PC-9 (cell line): ENCODE measurements at regions not wholly inside any gene's neighbourhood (a gene's known extent, or its start where the extent isn't known, plus 50 kb on each side); places are given as distances from the start of the nearest gene placed in this dataset.

Source experiments
- BruUV-seq: library from RNA; stranded (reverse); fragments of 400-500 nt; replicated peaks from 2 replicates; lab custom pipeline; 2021; lab: Mats Ljungman, UMichigan
- CTCF ChIA-PET: fragments of 300-600 bp; sonication (Branson Sonifier 250); formaldehyde crosslinking; loops from one replicate; lab custom pipeline; 2022; ENCODE audit warnings: antibody characterized with exemption; lab: Charles Lee
- POLR2A ChIA-PET: fragments of 300-600 bp; sonication (Branson Sonifier 250); formaldehyde crosslinking; loops from one replicate; lab custom pipeline; 2022; ENCODE audit warnings: antibody characterized with exemption; ENCODE audit not compliant: unreplicated experiment; lab: Charles Lee
- DNase-seq, 2 experiments: peaks; one replicate each; pipeline versions ENCODE4 v3.0.0 to v3.0.0-alpha.2; 2015 to 2022; ENCODE audit warnings: mixed read lengths in 1 of 2
- H2AFZ ChIP-seq: fragments of 200-600 bp; sonication (generic); 2 replicates; pipeline ENCODE4 v1.8.1; 2017; ENCODE audit warnings: antibody characterized with exemption
- H3F3A ChIP-seq: fragments of 200-600 bp; sonication (generic); 2 replicates; pipeline ENCODE4 v1.8.1; 2017; ENCODE audit warnings: antibody characterized with exemption, mild to moderate bottlenecking, low read depth; ENCODE audit not compliant: insufficient read depth
- H3K27ac ChIP-seq: fragments of 200-600 bp; sonication (generic); 2 replicates; pipeline ENCODE4 v1.6.1; 2016; ENCODE audit warnings: mixed run types
- H3K27me3 ChIP-seq: fragments of 200-600 bp; sonication (generic); 2 replicates; pipeline ENCODE4 v1.6.1; 2016; ENCODE audit warnings: low read depth, mixed run types; ENCODE audit not compliant: insufficient read depth
- H3K36me3 ChIP-seq: fragments of 200-600 bp; sonication (generic); 2 replicates; pipeline ENCODE4 v1.6.1; 2016; ENCODE audit warnings: low read depth, mixed run types
- H3K4me1 ChIP-seq: fragments of 200-600 bp; sonication (generic); replicated peaks from 2 replicates; pipeline ENCODE4 v1.6.1; 2016; ENCODE audit warnings: mixed run types; ENCODE audit not compliant: insufficient read depth
- H3K4me2 ChIP-seq: fragments of 200-600 bp; sonication (generic); 2 replicates; pipeline ENCODE4 v1.6.1; 2017; ENCODE audit warnings: mixed run types
- H3K4me3 ChIP-seq: fragments of 200-600 bp; sonication (generic); 2 replicates; pipeline ENCODE4 v1.6.1; 2016; ENCODE audit warnings: mixed run types
- H3K79me2 ChIP-seq: fragments of 200-600 bp; sonication (generic); 2 replicates; pipeline ENCODE4 v1.6.1; 2017; ENCODE audit warnings: low read depth, mixed run types
- H3K9me2 ChIP-seq: fragments of 200-600 bp; sonication (generic); 2 replicates; pipeline ENCODE4 v1.8.1; 2017; ENCODE audit warnings: mild to moderate bottlenecking; ENCODE audit not compliant: insufficient read depth
- H3K9me3 ChIP-seq: fragments of 200-600 bp; sonication (generic); 2 replicates; pipeline ENCODE4 v1.8.1; 2016; ENCODE audit warnings: low read depth; ENCODE audit not compliant: insufficient read depth
- H4K20me1 ChIP-seq: fragments of 200-600 bp; sonication (generic); 2 replicates; pipeline ENCODE4 v1.8.1; 2017; ENCODE audit not compliant: insufficient read depth
- EZH2 ChIP-seq: fragments of 200-600 bp; sonication (generic); IDR thresholded peaks from 2 replicates; pipeline ENCODE4 v1.8.0; 2017; ENCODE audit warnings: antibody characterized with exemption, low read depth
- intact Hi-C: fragments of 100-400 bp; cut with micrococcal nuclease; formaldehyde crosslinking; loops from one replicate; pipeline ENCODE4 v1.10.0; 2022; ENCODE audit not compliant: unreplicated experiment
- TF ChIP-seq, protein P1 (sequence below): fragments of 200-600 bp; sonication (generic); conservative IDR thresholded peaks from 2 replicates; pipeline ENCODE4 v1.6.1; 2017; ENCODE audit warnings: mixed run types, antibody characterized with exemption, mild to moderate bottlenecking, moderate library complexity

DNA sequence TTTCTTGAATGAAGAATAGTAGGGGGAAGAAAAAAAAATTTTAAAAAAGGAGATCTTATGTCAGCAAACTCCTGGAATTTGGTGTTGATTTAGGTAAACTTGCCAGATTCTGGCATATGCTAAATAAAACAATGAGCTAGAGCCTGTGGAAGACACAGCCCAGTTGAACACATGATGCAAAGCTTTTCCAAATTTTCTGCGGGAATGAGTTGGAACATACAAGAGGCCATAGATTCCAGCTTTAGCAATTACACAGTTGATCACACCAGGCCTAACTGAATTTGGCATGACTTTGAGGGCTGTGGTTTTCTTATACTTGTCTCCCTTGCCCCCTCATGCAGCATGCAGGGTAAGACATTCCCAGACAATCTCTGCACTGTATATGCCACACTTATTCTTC, 297.0 kb downstream of the SH3GL2 start:
- H3K4me3 ChIP-seq, result no peak overlapping the region
- TF ChIP-seq EZH2, result no peak
- TF ChIP-seq, protein P1, sequence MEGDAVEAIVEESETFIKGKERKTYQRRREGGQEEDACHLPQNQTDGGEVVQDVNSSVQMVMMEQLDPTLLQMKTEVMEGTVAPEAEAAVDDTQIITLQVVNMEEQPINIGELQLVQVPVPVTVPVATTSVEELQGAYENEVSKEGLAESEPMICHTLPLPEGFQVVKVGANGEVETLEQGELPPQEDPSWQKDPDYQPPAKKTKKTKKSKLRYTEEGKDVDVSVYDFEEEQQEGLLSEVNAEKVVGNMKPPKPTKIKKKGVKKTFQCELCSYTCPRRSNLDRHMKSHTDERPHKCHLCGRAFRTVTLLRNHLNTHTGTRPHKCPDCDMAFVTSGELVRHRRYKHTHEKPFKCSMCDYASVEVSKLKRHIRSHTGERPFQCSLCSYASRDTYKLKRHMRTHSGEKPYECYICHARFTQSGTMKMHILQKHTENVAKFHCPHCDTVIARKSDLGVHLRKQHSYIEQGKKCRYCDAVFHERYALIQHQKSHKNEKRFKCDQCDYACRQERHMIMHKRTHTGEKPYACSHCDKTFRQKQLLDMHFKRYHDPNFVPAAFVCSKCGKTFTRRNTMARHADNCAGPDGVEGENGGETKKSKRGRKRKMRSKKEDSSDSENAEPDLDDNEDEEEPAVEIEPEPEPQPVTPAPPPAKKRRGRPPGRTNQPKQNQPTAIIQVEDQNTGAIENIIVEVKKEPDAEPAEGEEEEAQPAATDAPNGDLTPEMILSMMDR, result no peak
- BruUV-seq, result no TSS peak
- no peaks in the 10 kb centered on the region for H3K27me3 ChIP-seq
- DNase-seq, result no peak
- intact Hi-C loops, result no loop called here
- no peaks in the 10 kb centered on the region for H3K9me2 ChIP-seq
- no peaks in the 10 kb centered on the region for H3F3A ChIP-seq
- no peaks in the 10 kb centered on the region for H3K79me2 ChIP-seq
- ChIA-PET CTCF (no interaction called here), POLR2A (no interaction called here)
- H3K4me1 ChIP-seq, result no peaks in the 10 kb centered on the region
- H3K9me3 ChIP-seq, result no peaks in the 10 kb centered on the region
- no peak overlapping the region for H3K4me2 ChIP-seq
- no peaks in the 10 kb centered on the region for H4K20me1 ChIP-seq
- H3K27ac ChIP-seq, result no peak overlapping the region
- H3K36me3 ChIP-seq, result no peaks in the 10 kb centered on the region
- no peak overlapping the region for H2AFZ ChIP-seq

DNA sequence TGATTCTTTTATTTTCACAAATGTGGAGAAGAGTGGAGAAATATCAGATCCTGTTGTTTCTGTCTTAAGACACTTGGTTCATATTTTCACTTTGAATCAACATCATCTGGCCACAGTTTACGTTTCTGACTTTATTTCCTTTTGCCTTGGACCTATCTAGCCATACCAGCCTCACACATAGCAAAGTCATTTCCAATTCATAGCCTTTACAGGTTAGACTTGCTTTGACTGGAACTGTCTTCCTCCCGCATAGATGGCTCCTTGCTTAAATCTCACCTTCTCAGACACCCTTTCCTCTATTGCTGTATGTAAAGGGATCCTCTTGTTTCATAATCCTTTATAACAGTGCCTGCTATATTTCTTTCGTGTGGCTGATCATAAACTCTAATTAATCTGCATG, 297.8 kb downstream of the SH3GL2 start:
- Histone ChIP-seq H3K79me2 (no peaks in the 10 kb centered on the region), H3K9me3 (no peaks in the 10 kb centered on the region), H3K4me1 (no peaks in the 10 kb centered on the region), H3K27ac (no peak overlapping the region), H3K4me2 (no peak overlapping the region), H3F3A (no peaks in the 10 kb centered on the region), H3K27me3 (no peaks in the 10 kb centered on the region), H3K36me3 (no peaks in the 10 kb centered on the region), H3K9me2 (no peaks in the 10 kb centered on the region), H4K20me1 (no peaks in the 10 kb centered on the region), H3K4me3 (no peak overlapping the region), H2AFZ (no peak overlapping the region)
- intact Hi-C loops, result no loop called here
- TF ChIP-seq, protein P1, result no peak
- no peak for TF ChIP-seq EZH2
- no TSS peak for BruUV-seq
- POLR2A ChIA-PET, result no interaction called here
- CTCF ChIA-PET, result no interaction called here
- DNase-seq, result no peak

DNA sequence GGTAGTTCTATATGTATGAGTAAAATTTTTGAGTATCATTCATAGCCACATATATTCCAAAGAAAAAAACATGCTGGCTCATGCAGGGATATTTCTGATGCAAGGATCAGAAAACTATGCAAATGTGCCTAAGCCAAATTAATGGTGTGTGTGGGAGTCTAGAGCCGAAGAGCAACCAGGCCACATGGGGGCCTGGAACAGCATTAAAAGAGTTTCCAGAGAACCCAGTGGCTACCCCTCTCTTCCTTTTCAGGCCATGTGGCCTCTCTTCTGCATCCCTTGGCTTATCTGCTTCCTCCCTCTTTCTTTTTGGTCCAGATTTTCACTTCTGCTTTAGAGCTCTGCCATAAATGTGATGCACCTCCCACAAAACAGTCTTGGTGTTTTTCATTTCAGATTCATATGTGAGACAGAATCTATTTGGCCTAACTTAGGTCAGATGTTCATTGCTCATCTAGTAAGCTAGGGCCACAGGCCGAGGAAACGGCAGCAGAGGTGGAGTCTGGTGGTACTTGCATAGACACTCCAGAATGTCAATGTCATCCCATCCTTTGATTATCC, 300.0 kb downstream of the SH3GL2 start:
- Histone ChIP-seq H3K27ac (no peak overlapping the region), H3K9me3 (no peaks in the 10 kb centered on the region), H3K9me2 (no peaks in the 10 kb centered on the region), H3K4me1 (no peaks in the 10 kb centered on the region), H3K4me3 (no peak overlapping the region), H3K27me3 (no peaks in the 10 kb centered on the region), H4K20me1 (no peaks in the 10 kb centered on the region), H3K36me3 (no peaks in the 10 kb centered on the region), H3K79me2 (no peaks in the 10 kb centered on the region), H3F3A (no peaks in the 10 kb centered on the region), H2AFZ (no peak overlapping the region), H3K4me2 (no peak overlapping the region)
- no peak for TF ChIP-seq EZH2
- TF ChIP-seq, protein P1, result no peak
- ChIA-PET POLR2A (no interaction called here), CTCF (no interaction called here)
- intact Hi-C loops, result no loop called here
- no TSS peak for BruUV-seq
- no peak for DNase-seq
